Esophagus squamous epithelium (tissue), 5 donors: ENCODE measurements at regions not wholly inside any gene's neighbourhood (a gene's known extent, or its start where the extent isn't known, plus 50 kb on each side); places are given as distances from the start of the nearest gene placed in this dataset.

ENCODE experiments used
- DNase-seq: peaks from one replicate; lab custom pipeline; 2025; lab: John Stamatoyannopoulos, UW
- H3K27ac ChIP-seq, 4 donors: fragments of 200-600 bp; sonication (generic); one replicate each; pipeline ENCODE4 v1.5.1; 2016 to 2019; ENCODE audit warnings: mild to moderate bottlenecking in 1 of 4
- H3K27me3 ChIP-seq, 4 donors: fragments of 200-600 bp; sonication (generic); 1 replicate in 3 of 4; 2 replicates in 1 of 4; pipeline versions ENCODE4 v1.5.1 to v1.6.0; 2017 to 2021; ENCODE audit warnings: antibody characterized with exemption in 1 of 4
- H3K36me3 ChIP-seq, 3 donors: fragments of 200-600 bp; sonication (generic); one replicate each; pipeline ENCODE4 v1.5.1; 2016 to 2019
- H3K4me1 ChIP-seq, 3 donors: fragments of 200-600 bp; sonication (generic); one replicate each; pipeline ENCODE4 v1.5.1; 2017 to 2019
- H3K4me3 ChIP-seq, 4 donors: fragments of 200-600 bp; sonication (generic); 1 replicate in 3 of 4; 2 replicates in 1 of 4; pipeline ENCODE4 v1.5.1; 2016 to 2019; ENCODE audit warnings: mild to moderate bottlenecking in 2 of 4, moderate library complexity in 1 of 4
- H3K9me3 ChIP-seq, 3 donors: fragments of 200-600 bp; sonication (generic); one replicate each; pipeline ENCODE4 v1.5.1; 2016 to 2019
- CTCF ChIP-seq, 6 experiments: fragments of 450-650 bp in 4 of 6; fragments of 200-600 bp in 2 of 6; sonication (generic) in 2 of 6; IDR thresholded peaks; one replicate each; pipeline ENCODE4 v1.5.1; 2016 to 2019; ENCODE audit warnings: antibody characterized with exemption in 6 of 6, mild to moderate bottlenecking in 4 of 6, moderate library complexity in 4 of 6
- POLR2A ChIP-seq, 4 donors: fragments of 450-650 bp; IDR thresholded peaks; one replicate each; pipeline ENCODE4 v1.6.1; 2017; ENCODE audit warnings: antibody characterized with exemption in 4 of 4, mild to moderate bottlenecking in 4 of 4, moderate library complexity in 3 of 4
- WGBS, 2 donors: methylation state at CpG; one replicate each; pipeline ENCODE4 v1.1.5; 2018; 5-methylcytosine and 5-hydroxymethylcytosine counted together
- intact Hi-C: fragments of 100-400 bp; cut with DNase I; formaldehyde crosslinking; loops from one replicate; pipeline ENCODE4 v1.15.0; 2022
- donor health status: DM: yes; HTN: yes; CAD: no.

- no peak overlapping the region for H3K4me3 ChIP-seq
- H3K27me3 ChIP-seq = peaks cover 0 to 5% (median 0%) of the 10 kb centered on the region in 4 donors
- TF ChIP-seq POLR2A (IDR thresholded peaks at IDR 0.05) (no peak), CTCF (IDR thresholded peaks at IDR 0.05) (no peak)
- H3K27ac ChIP-seq = no peak overlapping the region
- 100% methylated on average over 1 of the region's 2 CpGs; no CpG with 5 or more reads in 1 of the 2 donors for WGBS, 2 donors
- no peaks in the 10 kb centered on the region for H3K9me3 ChIP-seq
- DNase-seq = no peak
- intact Hi-C loops = no loop called here
- no peaks in the 10 kb centered on the region for H3K36me3 ChIP-seq
- H3K4me1 ChIP-seq = no peaks in the 10 kb centered on the region
Observed at GRCh38 chr16:56081371-56081770, 109.9 kb upstream of the GNAO1 start.

GRCh38 chr16:56075732-56076388, 115.4 kb upstream of the GNAO1 start:
- no peak for DNase-seq
- H3K36me3 ChIP-seq = no peaks in the 10 kb centered on the region
- no peak overlapping the region for H3K27ac ChIP-seq
- no peaks in the 10 kb centered on the region for H3K9me3 ChIP-seq
- 59 to 62% methylated on average over 11 of the region's 11 CpGs for WGBS, 2 donors
- H3K4me1 ChIP-seq = no peaks in the 10 kb centered on the region
- intact Hi-C loops = no loop called here
- H3K27me3 ChIP-seq = peaks cover 0 to 15% (median 0%) of the 10 kb centered on the region in 4 donors
- no peak overlapping the region for H3K4me3 ChIP-seq
- no peak for TF ChIP-seq CTCF (IDR thresholded peaks at IDR 0.05)
- TF ChIP-seq POLR2A (IDR thresholded peaks at IDR 0.05) = no peak

- H3K9me3 ChIP-seq = no peaks in the 10 kb centered on the region
- WGBS, 2 donors = 37 to 68% methylated on average over 2 to 3 of the region's 4 CpGs
- no peaks in the 10 kb centered on the region for H3K4me1 ChIP-seq
- H3K36me3 ChIP-seq = no peaks in the 10 kb centered on the region
- H3K4me3 ChIP-seq = no peak overlapping the region
- intact Hi-C loops = no loop called here
- peaks cover 0 to 15% (median 0%) of the 10 kb centered on the region in 4 donors for H3K27me3 ChIP-seq
- H3K27ac ChIP-seq = no peak overlapping the region
- TF ChIP-seq CTCF (IDR thresholded peaks at IDR 0.05) (no peak), POLR2A (IDR thresholded peaks at IDR 0.05) (no peak)
- DNase-seq = no peak
Observed at GRCh38 chr16:56073508-56073907, 117.8 kb upstream of the GNAO1 start.

- H3K9me3 ChIP-seq = no peaks in the 10 kb centered on the region
- no peaks in the 10 kb centered on the region for H3K4me1 ChIP-seq
- no peak for DNase-seq
- no peak overlapping the region for H3K4me3 ChIP-seq
- no peaks in the 10 kb centered on the region for H3K36me3 ChIP-seq
- peaks cover 0 to 15% (median 0%) of the 10 kb centered on the region in 4 donors for H3K27me3 ChIP-seq
- no peak overlapping the region for H3K27ac ChIP-seq
- no CpG with 5 or more reads among the region's 4 CpGs for WGBS, 2 donors
- TF ChIP-seq POLR2A (IDR thresholded peaks at IDR 0.05) (no peak), CTCF (IDR thresholded peaks at IDR 0.05) (no peak)
- intact Hi-C loops = no loop called here
Observed at GRCh38 chr16:56072096-56072495, 119.2 kb upstream of the GNAO1 start.

- Histone ChIP-seq H3K9me3 (no peaks in the 10 kb centered on the region), H3K4me1 (no peaks in the 10 kb centered on the region), H3K27me3 (peaks cover 0 to 2% (median 0%) of the 10 kb centered on the region in 4 donors), H3K27ac (no peak overlapping the region), H3K36me3 (no peaks in the 10 kb centered on the region), H3K4me3 (no peak overlapping the region)
- WGBS, 2 donors = 37 to 41% methylated on average over 3 of the region's 3 CpGs
- intact Hi-C loops = no loop called here
- no peak for TF ChIP-seq POLR2A (IDR thresholded peaks at IDR 0.05)
- no peak for TF ChIP-seq CTCF (IDR thresholded peaks at IDR 0.05)
- no peak for DNase-seq
Observed at GRCh38 chr16:56068816-56069215, 122.5 kb upstream of the GNAO1 start.
